Suprapubic skin (tissue), 4 donors: ENCODE measurements at regions not wholly inside any gene's neighbourhood (a gene's known extent, or its start where the extent isn't known, plus 50 kb on each side); places are given as distances from the start of the nearest gene placed in this dataset.

Experiments
- EP300 ChIP-seq: sonication (generic); formaldehyde crosslinking; IDR thresholded peaks from one replicate; pipeline ENCODE4 v1.6.1; 2017; ENCODE audit warnings: antibody characterized with exemption
- POLR2A ChIP-seq, 2 donors: fragments of 450-650 bp; IDR thresholded peaks; one replicate each; pipeline ENCODE4 v1.6.1; 2017; ENCODE audit warnings: antibody characterized with exemption in 2 of 2, mild to moderate bottlenecking in 2 of 2, moderate library complexity in 2 of 2
- POLR2AphosphoS5 ChIP-seq, 3 donors: sonication (generic); formaldehyde crosslinking; IDR thresholded peaks; one replicate each; pipeline ENCODE4 v1.6.1; 2017; ENCODE audit warnings: antibody characterized with exemption in 3 of 3
- TF ChIP-seq, protein P1 (sequence below), 2 donors: fragments of 200-600 bp in 1 of 2; fragments of 450-650 bp in 1 of 2; sonication (generic) in 1 of 2; IDR thresholded peaks; one replicate each; pipeline ENCODE4 v1.5.1; 2016 to 2019; ENCODE audit warnings: antibody characterized with exemption in 2 of 2, mild to moderate bottlenecking in 1 of 2, moderate library complexity in 1 of 2

- TF ChIP-seq POLR2A (IDR thresholded peaks at IDR 0.05) (no peak), POLR2AphosphoS5 (IDR thresholded peaks at IDR 0.05) (no peak), EP300 (no peak)
- TF ChIP-seq, protein P1, sequence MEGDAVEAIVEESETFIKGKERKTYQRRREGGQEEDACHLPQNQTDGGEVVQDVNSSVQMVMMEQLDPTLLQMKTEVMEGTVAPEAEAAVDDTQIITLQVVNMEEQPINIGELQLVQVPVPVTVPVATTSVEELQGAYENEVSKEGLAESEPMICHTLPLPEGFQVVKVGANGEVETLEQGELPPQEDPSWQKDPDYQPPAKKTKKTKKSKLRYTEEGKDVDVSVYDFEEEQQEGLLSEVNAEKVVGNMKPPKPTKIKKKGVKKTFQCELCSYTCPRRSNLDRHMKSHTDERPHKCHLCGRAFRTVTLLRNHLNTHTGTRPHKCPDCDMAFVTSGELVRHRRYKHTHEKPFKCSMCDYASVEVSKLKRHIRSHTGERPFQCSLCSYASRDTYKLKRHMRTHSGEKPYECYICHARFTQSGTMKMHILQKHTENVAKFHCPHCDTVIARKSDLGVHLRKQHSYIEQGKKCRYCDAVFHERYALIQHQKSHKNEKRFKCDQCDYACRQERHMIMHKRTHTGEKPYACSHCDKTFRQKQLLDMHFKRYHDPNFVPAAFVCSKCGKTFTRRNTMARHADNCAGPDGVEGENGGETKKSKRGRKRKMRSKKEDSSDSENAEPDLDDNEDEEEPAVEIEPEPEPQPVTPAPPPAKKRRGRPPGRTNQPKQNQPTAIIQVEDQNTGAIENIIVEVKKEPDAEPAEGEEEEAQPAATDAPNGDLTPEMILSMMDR (IDR thresholded peaks at IDR 0.05) = no peak
Measured at GRCh38 chr5:165504674-165505073, 1999.3 kb downstream of the MAT2B start.
